ENCODE measurements at regions not wholly inside any gene's neighbourhood (a gene's known extent, or its start where the extent isn't known, plus 50 kb on each side); places are given as distances from the start of the nearest gene placed in this dataset.

GRCh38 chr2:16084274-16084673 lies 143.9 kb downstream of the MYCN start:
- Histone ChIP-seq H3K27me3 (ENCODE audit: insufficient read depth, low read length) (no peaks in the 10 kb centered on the region), H3K79me2 (ENCODE audit: insufficient read depth, low read length) (no peaks in the 10 kb centered on the region), H3K4me3 (ENCODE audit: low read depth, low read length, poor library complexity, severe bottlenecking) (no peak overlapping the region), H3K9me2 (ENCODE audit: low read depth, low read length) (no peaks in the 10 kb centered on the region), H2AFZ (ENCODE audit: low read length) (no peak overlapping the region), H3K27ac (ENCODE audit: low read depth, low read length, poor library complexity, severe bottlenecking) (no peak overlapping the region), H3K9ac (ENCODE audit: low read length) (no peak overlapping the region), H3K9me3 (ENCODE audit: low read length) (no peaks in the 10 kb centered on the region), H3K4me1 (ENCODE audit: insufficient read depth, low read length, severe bottlenecking) (no peaks in the 10 kb centered on the region), H3K4me2 (ENCODE audit: low read length) (no peak overlapping the region), H3F3A (ENCODE audit: insufficient read depth, low read length) (no peaks in the 10 kb centered on the region), H3K36me3 (ENCODE audit: insufficient read depth, low read length) (no peaks in the 10 kb centered on the region), H4K20me1 (ENCODE audit: insufficient read depth, low read length) (no peaks in the 10 kb centered on the region)
- TF ChIP-seq EZH2 (IDR thresholded peaks at IDR 0.05; ENCODE audit: borderline replicate concordance, low read length) (no peak), CTCF (IDR thresholded peaks at IDR 0.05; ENCODE audit: low read length) (no peak)

GRCh38 chr2:16082276-16082675 lies 141.9 kb downstream of the MYCN start:
- Histone ChIP-seq H3K36me3 (ENCODE audit: insufficient read depth, low read length) (no peaks in the 10 kb centered on the region), H3K79me2 (ENCODE audit: insufficient read depth, low read length) (no peaks in the 10 kb centered on the region), H4K20me1 (ENCODE audit: insufficient read depth, low read length) (no peaks in the 10 kb centered on the region), H3K9me3 (ENCODE audit: low read length) (no peaks in the 10 kb centered on the region), H3K4me3 (ENCODE audit: low read depth, low read length, poor library complexity, severe bottlenecking) (no peak overlapping the region), H3K9me2 (ENCODE audit: low read depth, low read length) (no peaks in the 10 kb centered on the region), H3K9ac (ENCODE audit: low read length) (no peak overlapping the region), H3K27ac (ENCODE audit: low read depth, low read length, poor library complexity, severe bottlenecking) (no peak overlapping the region), H3F3A (ENCODE audit: insufficient read depth, low read length) (no peaks in the 10 kb centered on the region), H2AFZ (ENCODE audit: low read length) (no peak overlapping the region), H3K4me2 (ENCODE audit: low read length) (no peak overlapping the region), H3K4me1 (ENCODE audit: insufficient read depth, low read length, severe bottlenecking) (no peaks in the 10 kb centered on the region), H3K27me3 (ENCODE audit: insufficient read depth, low read length) (no peaks in the 10 kb centered on the region)
- TF ChIP-seq EZH2 (IDR thresholded peaks at IDR 0.05; ENCODE audit: borderline replicate concordance, low read length) (no peak), CTCF (IDR thresholded peaks at IDR 0.05; ENCODE audit: low read length) (no peak)

GRCh38 chr2:16081316-16082200 lies 141.2 kb downstream of the MYCN start:
- Histone ChIP-seq H2AFZ (ENCODE audit: low read length) (no peak overlapping the region), H3K9ac (ENCODE audit: low read length) (no peak overlapping the region), H3K9me3 (ENCODE audit: low read length) (no peaks in the 10 kb centered on the region), H3K9me2 (ENCODE audit: low read depth, low read length) (no peaks in the 10 kb centered on the region), H3K27me3 (ENCODE audit: insufficient read depth, low read length) (no peaks in the 10 kb centered on the region), H3F3A (ENCODE audit: insufficient read depth, low read length) (no peaks in the 10 kb centered on the region), H3K27ac (ENCODE audit: low read depth, low read length, poor library complexity, severe bottlenecking) (no peak overlapping the region), H3K79me2 (ENCODE audit: insufficient read depth, low read length) (no peaks in the 10 kb centered on the region), H4K20me1 (ENCODE audit: insufficient read depth, low read length) (no peaks in the 10 kb centered on the region), H3K4me1 (ENCODE audit: insufficient read depth, low read length, severe bottlenecking) (no peaks in the 10 kb centered on the region), H3K36me3 (ENCODE audit: insufficient read depth, low read length) (no peaks in the 10 kb centered on the region), H3K4me3 (ENCODE audit: low read depth, low read length, poor library complexity, severe bottlenecking) (no peak overlapping the region), H3K4me2 (ENCODE audit: low read length) (no peak overlapping the region)
- TF ChIP-seq CTCF (IDR thresholded peaks at IDR 0.05; ENCODE audit: low read length) (no peak), EZH2 (IDR thresholded peaks at IDR 0.05; ENCODE audit: borderline replicate concordance, low read length) (no peak)
